GM23248 (cell line): ENCODE measurements at regions not wholly inside any gene's neighbourhood (a gene's known extent, or its start where the extent isn't known, plus 50 kb on each side); places are given as distances from the start of the nearest gene placed in this dataset.

Experiments
- EZH2 ChIP-seq: fragments of 200-600 bp; sonication (generic); IDR thresholded peaks from 2 replicates; pipeline ENCODE4 v1.6.1; 2018; ENCODE audit warnings: antibody characterized with exemption, mild to moderate bottlenecking; ENCODE audit not compliant: insufficient read depth, poor library complexity, severe bottlenecking
- EZH2phosphoT487 ChIP-seq: fragments of 200-600 bp; sonication (generic); IDR thresholded peaks from 2 replicates; pipeline ENCODE4 v1.6.1; 2018; ENCODE audit warnings: antibody characterized with exemption, moderate library complexity, mild to moderate bottlenecking, low read depth; ENCODE audit not compliant: insufficient read depth

GRCh38 chr2:224312741-224313140, 89.2 kb downstream of the FAM124B start:
- no peak for TF ChIP-seq EZH2
- TF ChIP-seq EZH2phosphoT487 = no peak
